ENCODE measurements at regions not wholly inside any gene's neighbourhood (a gene's known extent, or its start where the extent isn't known, plus 50 kb on each side); places are given as distances from the start of the nearest gene placed in this dataset.

- H3K27me3 ChIP-seq (ENCODE audit: insufficient read depth, low read depth, low read length), result no peaks in the 10 kb centered on the region
- no peaks in the 10 kb centered on the region for H3K9me2 ChIP-seq (ENCODE audit: insufficient read depth, low read length)
- H2AFZ ChIP-seq (ENCODE audit: low read depth, low read length), result no peak overlapping the region
- no peak overlapping the region for H3K4me2 ChIP-seq (ENCODE audit: low read length)
- no peaks in the 10 kb centered on the region for H3F3A ChIP-seq (ENCODE audit: insufficient read depth, low read length, poor library complexity, severe bottlenecking)
- no peak overlapping the region for H3K4me3 ChIP-seq (ENCODE audit: low read length)
- H3K9me3 ChIP-seq (ENCODE audit: low read length), result peaks cover 4% of the 10 kb centered on the region
- H4K20me1 ChIP-seq (ENCODE audit: insufficient read depth), result no peaks in the 10 kb centered on the region
- no peaks in the 10 kb centered on the region for H3K36me3 ChIP-seq (ENCODE audit: insufficient read depth, low read length)
- TF ChIP-seq SMC3 (conservative IDR thresholded peaks at IDR 0.05; ENCODE audit: poor library complexity) (no peak), RAD21 (conservative IDR thresholded peaks at IDR 0.05) (no peak), POLR2AphosphoS5 (IDR thresholded peaks at IDR 0.05) (no peak), EZH2 (IDR thresholded peaks at IDR 0.05; ENCODE audit: borderline replicate concordance, insufficient read depth, low read length, poor library complexity, severe bottlenecking) (no peak), MXI1 (conservative IDR thresholded peaks at IDR 0.05; ENCODE audit: poor library complexity, severe bottlenecking) (no peak), REST (IDR thresholded peaks at IDR 0.05; ENCODE audit: borderline replicate concordance) (no peak), EP300 (conservative IDR thresholded peaks at IDR 0.05; ENCODE audit: poor library complexity, severe bottlenecking) (no peak), TAF1 (IDR thresholded peaks at IDR 0.05; ENCODE audit: low read depth) (no peak)
- TF ChIP-seq, protein P1, sequence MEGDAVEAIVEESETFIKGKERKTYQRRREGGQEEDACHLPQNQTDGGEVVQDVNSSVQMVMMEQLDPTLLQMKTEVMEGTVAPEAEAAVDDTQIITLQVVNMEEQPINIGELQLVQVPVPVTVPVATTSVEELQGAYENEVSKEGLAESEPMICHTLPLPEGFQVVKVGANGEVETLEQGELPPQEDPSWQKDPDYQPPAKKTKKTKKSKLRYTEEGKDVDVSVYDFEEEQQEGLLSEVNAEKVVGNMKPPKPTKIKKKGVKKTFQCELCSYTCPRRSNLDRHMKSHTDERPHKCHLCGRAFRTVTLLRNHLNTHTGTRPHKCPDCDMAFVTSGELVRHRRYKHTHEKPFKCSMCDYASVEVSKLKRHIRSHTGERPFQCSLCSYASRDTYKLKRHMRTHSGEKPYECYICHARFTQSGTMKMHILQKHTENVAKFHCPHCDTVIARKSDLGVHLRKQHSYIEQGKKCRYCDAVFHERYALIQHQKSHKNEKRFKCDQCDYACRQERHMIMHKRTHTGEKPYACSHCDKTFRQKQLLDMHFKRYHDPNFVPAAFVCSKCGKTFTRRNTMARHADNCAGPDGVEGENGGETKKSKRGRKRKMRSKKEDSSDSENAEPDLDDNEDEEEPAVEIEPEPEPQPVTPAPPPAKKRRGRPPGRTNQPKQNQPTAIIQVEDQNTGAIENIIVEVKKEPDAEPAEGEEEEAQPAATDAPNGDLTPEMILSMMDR (IDR thresholded peaks at IDR 0.05; ENCODE audit: poor library complexity, severe bottlenecking), result no peak
- H3K9ac ChIP-seq (ENCODE audit: low read length), result no peak overlapping the region
- no peak overlapping the region for H3K27ac ChIP-seq (ENCODE audit: low read length)
- H3K79me2 ChIP-seq (replicated peaks; ENCODE audit: insufficient read depth, low read length), result no peaks in the 10 kb centered on the region
Observed at GRCh38 chr6:164276211-164276610, 861.7 kb downstream of the QKI start.

DNA sequence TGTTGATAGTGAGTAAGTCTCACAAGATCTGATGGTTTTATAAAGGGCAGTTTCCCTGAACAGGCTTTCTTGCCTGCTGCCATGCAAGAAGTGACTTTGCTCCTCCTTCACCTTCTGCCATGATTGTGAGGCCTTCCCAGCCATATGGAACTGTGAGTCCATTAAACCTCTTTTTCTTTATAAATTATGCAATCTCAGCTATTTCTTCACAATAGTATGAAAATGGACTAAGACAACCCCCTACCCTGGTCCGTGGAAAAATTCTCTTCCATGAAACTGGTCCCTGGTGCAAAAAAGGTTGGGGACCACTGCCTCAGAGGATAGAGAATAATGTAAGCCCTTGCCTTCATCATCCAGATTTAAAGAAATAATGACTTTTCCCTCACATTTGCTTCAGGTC is 861.3 kb downstream of the QKI start:
- H3F3A ChIP-seq (ENCODE audit: insufficient read depth, low read length, poor library complexity, severe bottlenecking), result no peaks in the 10 kb centered on the region
- no peaks in the 10 kb centered on the region for H3K9me2 ChIP-seq (ENCODE audit: insufficient read depth, low read length)
- H3K36me3 ChIP-seq (ENCODE audit: insufficient read depth, low read length), result no peaks in the 10 kb centered on the region
- H3K9ac ChIP-seq (ENCODE audit: low read length), result no peak overlapping the region
- H3K27me3 ChIP-seq (ENCODE audit: insufficient read depth, low read depth, low read length), result no peaks in the 10 kb centered on the region
- H4K20me1 ChIP-seq (ENCODE audit: insufficient read depth), result no peaks in the 10 kb centered on the region
- no peak overlapping the region for H3K27ac ChIP-seq (ENCODE audit: low read length)
- no peak overlapping the region for H3K4me3 ChIP-seq (ENCODE audit: low read length)
- H3K4me2 ChIP-seq (ENCODE audit: low read length), result no peak overlapping the region
- H3K79me2 ChIP-seq (replicated peaks; ENCODE audit: insufficient read depth, low read length), result no peaks in the 10 kb centered on the region
- TF ChIP-seq SMC3 (conservative IDR thresholded peaks at IDR 0.05; ENCODE audit: poor library complexity), result no peak
- no peak for TF ChIP-seq RAD21 (conservative IDR thresholded peaks at IDR 0.05)
- TF ChIP-seq TAF1 (IDR thresholded peaks at IDR 0.05; ENCODE audit: low read depth), result no peak
- no peak for TF ChIP-seq EZH2 (IDR thresholded peaks at IDR 0.05; ENCODE audit: borderline replicate concordance, insufficient read depth, low read length, poor library complexity, severe bottlenecking)
- TF ChIP-seq POLR2AphosphoS5 (IDR thresholded peaks at IDR 0.05), result no peak
- no peak for TF ChIP-seq MXI1 (conservative IDR thresholded peaks at IDR 0.05; ENCODE audit: poor library complexity, severe bottlenecking)
- no peak for TF ChIP-seq EP300 (conservative IDR thresholded peaks at IDR 0.05; ENCODE audit: poor library complexity, severe bottlenecking)
- TF ChIP-seq, protein P1 (IDR thresholded peaks at IDR 0.05; ENCODE audit: poor library complexity, severe bottlenecking), result no peak
- no peak for TF ChIP-seq REST (IDR thresholded peaks at IDR 0.05; ENCODE audit: borderline replicate concordance)
- H3K9me3 ChIP-seq (ENCODE audit: low read length), result peaks cover 4% of the 10 kb centered on the region
- H2AFZ ChIP-seq (ENCODE audit: low read depth, low read length), result no peak overlapping the region

All from neural cell (in vitro differentiated cells).